GM19324 (cell line): ENCODE measurements at regions not wholly inside any gene's neighbourhood (a gene's known extent, or its start where the extent isn't known, plus 50 kb on each side); places are given as distances from the start of the nearest gene placed in this dataset.

Source experiments
- ATAC-seq: cut with Tn5 transposase; IDR thresholded peaks from one replicate; pipeline ENCODE4 v1.9.1; 2021; ENCODE audit warnings: mild to moderate bottlenecking, moderate library complexity; ENCODE audit not compliant: unreplicated experiment, low FRiP score

DNA sequence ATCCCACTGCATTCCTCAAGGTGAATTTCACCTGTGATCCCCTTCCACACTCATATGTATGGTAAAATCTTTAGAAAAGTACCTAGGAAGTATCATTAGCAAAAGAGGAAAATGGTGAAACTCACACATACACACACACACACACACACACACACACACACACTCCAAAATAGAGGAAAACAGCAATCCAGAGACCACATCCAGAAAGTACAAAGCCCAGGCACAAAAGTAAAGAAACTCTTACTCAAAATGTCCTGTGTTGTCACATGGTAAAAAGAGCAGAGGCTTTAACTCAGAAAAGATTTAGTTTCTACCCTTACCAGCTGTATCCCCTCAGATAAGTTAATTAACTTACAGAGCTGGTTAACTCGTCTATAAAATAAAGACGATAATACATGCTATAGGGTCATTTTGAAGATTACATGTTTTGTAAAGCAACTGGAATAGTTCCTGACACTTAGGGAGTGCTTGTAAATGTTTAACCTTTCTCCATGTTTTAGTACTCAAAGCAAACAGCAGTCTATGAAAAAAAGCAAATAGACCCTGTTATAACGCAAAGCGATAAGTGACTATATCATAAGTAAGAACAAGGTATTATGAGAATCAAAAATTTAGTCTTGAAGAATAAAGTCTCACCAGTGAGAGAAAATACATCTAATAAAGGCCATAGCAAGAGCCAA, 360.0 kb upstream of the LRATD1 start:
- no peak for ATAC-seq

DNA sequence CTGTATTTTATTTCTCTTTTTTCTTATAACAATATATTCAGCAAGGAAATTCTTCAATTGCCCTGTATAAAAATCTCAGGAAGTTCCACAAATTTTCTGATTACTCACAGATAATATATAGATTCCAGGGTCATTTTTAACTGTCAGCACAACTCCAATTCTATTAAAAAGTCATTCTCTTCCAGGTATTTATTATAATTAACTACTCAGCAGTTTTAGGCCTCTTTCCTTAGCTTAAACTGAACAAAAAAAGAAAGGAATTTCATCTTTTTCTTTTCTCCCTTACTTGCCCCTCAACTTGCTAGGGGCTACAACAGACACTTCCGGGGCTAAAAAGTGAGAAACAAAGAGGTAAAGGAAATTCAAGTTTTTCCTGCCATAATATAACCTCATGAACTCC, 358.9 kb upstream of the LRATD1 start:
- ATAC-seq: no peak

DNA sequence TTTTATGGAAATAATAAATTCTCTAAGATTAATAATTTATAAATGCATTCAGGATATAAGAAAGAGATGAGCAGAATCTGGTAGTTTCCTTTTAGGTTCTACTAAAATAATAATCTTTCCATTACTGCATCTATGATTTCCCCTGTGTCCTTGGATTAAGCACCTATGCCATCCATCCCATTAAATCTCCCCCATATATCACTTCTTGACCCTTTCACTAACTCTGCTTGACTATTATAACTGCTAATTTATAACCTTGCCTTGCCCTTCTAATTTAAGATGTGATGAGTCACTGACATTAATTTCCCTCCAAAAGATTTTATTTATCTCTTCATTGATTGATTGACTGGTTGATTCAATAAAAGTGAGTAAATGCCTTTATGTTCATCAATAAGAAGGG, 348.3 kb upstream of the LRATD1 start:
- ATAC-seq: no peak

DNA sequence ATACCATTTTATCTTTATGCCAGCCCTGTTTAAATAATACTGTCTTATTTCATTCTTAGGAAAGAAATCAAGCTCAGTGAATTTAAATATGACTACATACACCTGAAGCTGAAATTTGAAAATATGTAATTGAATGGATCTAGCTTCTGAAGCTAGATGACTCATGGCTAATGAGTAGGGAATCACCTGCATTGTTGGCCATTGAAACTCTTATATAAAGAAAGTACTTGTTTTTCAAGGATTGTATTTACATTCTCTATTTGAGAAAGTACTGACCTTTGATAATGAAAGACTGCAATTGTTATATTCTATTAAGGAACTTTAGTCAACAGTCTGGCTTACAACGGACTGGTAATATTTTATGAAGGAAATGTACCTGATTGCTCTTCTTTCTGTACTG, 346.7 kb upstream of the LRATD1 start:
- ATAC-seq: no peak

DNA sequence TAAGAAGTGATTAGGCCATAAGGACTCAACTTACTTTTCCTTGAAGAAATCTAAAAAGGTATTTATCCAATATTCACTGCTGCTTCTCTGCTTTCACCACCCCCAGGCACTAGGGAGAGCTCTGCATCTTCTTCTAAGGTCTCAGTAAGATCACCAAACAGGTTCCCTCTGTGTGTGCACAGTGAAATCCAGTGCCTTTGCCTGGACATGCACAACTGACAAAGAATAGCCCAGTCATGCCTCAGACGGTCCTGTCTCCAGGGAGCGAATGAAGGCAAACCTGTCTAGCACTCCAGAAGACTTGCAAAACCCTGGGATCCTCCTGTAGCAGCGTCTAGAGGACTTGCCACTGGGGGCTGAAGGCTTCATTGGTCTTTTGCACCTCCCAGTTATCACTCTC, 344.5 kb upstream of the LRATD1 start:
- ATAC-seq: no peak

DNA sequence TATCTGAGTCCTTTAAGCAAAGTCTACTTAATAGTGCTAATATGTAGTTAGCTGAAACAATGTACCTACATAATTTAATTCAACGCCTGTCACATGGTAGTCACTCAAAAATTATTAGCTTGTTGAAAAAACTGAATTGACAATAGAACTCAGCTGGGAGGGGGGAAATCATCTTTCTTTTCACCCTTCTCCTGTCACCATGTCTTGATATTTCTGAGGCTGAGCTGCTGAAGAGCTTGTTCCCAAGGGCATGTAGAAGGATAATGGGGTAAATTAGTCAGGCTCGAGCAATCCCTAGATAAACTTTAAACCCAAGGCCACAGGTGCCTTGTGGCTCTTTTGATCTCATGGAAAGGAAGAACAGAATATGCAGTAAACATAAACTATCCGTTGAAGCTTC, 339.6 kb upstream of the LRATD1 start:
- ATAC-seq: no peak

DNA sequence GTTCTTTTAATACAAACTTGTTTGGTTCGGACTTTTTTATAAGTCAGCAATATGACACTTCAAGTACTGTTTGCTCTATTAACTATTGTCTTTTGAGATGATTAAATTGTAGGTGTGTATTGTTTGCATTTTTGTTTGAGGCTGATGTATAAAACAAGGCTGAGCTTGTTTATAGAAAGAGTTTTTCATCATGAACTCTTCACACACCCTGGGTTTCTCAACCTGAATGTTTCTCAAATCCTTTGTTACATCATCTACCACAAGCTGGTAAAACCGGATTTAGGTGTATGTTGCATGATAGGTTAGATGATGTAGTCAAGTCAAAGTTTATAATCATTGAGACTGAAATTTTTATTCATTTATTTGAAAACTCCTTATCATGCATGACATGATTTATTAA, 335.2 kb upstream of the LRATD1 start:
- no peak for ATAC-seq

DNA sequence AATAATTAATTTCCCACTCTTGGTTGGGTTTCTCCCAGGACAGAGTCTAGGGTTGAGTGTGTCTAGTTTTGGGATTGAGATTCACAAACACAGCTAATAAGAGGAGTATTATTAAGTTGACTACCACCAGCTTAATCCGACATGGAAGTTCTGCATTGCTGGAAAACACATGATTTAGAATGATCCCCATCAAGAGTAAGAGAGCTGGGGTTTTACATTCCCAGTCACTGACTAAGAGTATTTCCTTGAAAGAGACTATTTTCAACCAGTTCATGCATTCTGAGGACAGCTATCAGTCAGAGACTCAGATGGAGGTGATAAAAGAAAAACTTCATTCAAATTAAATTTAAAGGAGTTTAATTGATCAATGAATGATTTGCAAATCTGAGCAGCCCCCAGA, 334.6 kb upstream of the LRATD1 start:
- no peak for ATAC-seq

DNA sequence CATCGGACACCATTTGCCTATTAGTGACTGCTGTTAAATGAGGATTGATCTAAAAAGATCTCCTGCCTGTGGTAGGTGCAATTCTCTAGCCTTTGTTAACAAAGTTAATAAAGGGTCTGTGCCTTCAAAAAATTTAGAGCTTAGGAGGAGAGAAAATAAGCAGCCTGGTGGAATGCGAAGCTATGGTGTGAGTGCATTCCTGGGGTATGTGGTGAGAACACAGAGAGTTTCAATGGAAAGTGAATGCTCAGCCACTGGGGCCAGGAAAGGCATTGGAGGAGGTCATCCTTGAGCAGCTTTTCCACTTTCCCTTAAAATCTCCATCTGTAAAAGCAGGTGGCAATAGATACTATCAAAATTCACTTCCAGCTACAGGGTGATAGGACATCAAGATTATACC, 331.2 kb upstream of the LRATD1 start:
- no peak for ATAC-seq

DNA sequence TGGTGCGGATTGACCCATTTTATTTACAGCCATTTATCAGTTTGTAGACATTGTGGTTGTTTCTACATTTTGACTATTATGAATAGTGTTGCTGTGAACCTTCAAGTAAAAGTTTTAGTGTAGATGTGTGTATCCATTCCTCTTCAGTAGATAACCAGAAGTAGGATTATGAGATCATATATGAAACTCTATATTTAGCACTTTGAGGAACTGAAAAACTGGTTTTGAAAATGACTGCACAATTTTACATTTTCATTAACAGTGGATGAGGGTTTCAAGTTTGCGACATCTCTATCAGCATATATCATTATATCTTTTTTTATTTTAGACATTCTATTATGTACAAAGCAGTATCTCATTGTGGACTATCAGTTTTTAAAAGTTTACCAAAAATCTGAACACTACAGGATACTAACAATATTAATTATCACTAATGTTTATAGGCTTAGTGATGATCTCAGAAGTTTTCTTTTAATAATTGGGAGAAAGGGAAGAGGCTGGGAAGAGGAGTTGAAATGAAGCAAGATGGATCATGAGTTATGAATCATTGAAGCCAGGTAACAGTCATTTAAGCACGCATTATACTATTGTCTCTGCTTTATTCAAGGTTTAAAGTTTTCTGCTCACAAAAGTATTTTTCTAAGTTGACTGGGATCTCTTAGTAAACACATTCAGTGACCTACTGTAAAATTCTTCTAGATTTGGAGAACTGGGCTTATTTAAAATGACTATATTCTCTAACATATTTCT, 329.0 kb upstream of the LRATD1 start:
- ATAC-seq: no peak

DNA sequence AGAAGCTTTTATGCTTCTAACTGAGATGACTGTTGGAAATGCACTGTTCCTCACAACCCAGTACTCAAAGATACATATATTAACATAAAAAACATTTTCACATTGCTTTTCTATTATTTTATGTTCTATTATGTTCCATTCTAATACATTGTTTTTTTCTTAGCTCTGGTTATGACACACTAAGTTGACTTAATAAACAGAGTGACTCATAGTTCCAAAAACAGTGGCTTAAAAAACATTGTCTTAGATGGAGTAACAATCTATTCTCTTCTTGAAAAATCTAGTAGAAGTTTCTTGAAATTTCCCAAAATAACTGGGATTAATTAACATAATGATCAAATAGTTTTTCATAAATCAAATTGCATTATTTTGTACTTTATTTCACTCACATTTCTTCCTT, 328.2 kb upstream of the LRATD1 start:
- no peak for ATAC-seq

DNA sequence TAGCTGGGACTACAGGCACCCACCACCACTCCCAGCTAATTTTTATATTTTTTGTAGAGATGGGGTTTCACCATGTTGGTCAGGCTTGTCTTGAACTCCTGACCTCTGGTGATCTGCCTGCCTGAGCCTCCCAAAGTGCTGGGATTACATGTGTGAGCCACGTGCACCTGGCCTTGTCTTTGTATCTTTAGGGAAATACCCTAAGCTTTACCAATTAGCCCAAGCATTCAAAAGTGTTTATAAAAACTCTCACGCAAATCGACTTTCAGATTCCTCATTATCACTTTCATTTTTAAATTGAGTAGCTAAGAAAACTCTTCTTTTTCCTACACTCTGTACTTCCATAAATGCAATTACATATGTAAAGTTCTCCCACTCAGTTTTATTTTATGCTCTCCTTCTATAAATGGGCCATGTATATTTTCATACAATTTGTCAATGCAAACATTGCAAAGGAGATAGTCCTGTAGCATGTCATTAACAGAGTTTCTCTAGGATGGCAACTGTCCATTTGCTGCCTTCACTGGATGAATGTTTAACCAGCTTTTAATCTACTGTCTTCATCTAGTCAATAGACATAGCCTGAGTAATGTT, 326.2 kb upstream of the LRATD1 start:
- no peak for ATAC-seq

DNA sequence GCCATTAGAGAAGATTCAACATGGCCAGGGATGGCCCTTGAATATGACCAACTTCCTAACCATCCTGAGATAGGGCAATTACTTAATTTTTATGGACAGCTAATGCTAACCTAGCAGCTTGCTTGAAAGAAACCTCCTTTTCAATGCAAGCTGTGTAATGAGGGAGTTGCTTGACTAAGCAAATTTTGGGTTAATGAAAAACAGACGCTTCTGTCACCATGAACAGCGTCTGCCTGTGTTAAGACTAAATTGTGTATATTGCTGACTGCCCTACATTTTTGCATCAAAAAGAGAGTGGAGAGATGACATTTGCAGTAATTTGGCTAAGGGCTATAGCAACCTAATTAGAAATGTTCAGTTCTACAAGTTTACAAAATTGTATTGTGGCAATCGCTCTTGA, 319.2 kb upstream of the LRATD1 start:
- no peak for ATAC-seq

DNA sequence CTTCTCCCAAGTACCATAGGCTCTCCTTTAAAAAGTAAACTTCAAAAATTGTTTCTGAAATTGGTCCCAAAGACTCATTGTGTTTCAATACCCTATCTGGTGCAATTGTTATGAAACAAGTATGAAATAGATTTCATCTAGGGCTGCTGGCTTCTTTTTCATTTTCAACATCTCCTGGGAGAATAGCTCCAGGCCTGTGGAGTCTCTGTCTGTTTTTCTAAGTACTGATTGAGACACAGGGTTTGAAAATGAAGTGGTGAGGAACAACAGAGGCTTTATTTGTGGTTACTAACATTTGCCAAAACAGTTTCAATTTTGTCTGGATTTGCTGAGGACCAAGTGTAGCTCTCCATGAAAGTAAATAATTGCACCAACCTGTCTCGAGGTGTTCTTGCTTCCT, 315.9 kb upstream of the LRATD1 start:
- ATAC-seq: no peak

DNA sequence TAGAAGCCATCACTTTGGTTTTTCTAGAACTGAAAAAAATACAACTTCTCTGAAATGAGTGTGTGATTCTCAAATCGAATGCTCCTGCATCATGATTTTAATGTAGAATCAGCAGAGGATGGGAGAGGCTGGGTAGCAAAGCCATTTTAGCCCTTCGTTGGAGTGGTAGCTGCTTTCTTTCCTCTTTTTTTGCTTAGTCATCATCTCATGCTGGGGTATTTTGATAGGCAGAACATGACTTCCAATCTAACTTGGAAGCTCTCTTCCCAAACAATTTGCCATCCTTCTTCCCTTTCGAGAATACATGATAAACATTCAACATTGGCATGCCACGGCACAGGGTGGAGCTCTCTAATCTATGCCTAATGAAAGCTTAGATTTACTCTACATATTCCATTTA, 311.2 kb upstream of the LRATD1 start:
- no peak for ATAC-seq

DNA sequence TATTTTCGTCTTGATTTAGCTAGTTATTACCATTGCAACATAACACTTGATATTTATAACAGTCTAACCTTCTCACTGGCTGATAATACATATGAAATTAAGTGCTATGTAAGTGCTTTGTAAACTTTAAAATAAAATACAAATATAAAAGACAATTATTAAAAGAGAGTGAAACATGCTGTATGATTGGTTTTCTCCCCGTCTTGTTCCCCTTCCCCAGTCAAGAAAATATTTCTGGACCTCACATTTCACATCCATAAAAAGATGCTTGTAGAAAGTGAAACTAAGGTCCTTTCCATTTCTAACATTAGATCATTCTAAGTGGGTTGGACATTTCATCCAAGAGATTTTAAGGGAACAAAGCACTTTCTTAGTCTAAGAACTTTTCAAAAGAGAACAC, 310.2 kb upstream of the LRATD1 start:
- ATAC-seq: no peak

DNA sequence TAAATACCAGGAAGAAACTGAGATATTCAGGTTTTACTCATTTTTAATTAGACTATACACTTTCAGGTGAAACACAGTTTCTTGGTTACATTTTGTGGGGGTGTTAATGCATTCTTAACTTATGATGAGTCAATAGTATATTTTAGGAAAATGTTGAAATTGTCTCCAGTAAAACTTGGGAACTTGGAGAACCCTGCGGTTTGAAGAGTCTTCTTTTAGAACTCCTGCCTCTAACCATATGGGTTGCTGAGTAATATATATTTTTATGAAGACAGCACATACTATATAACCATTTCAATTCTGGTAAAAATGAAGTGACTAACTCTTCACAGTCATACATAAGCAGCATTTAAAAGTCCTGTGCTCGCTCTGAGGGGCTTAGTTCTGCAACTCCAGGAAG, 308.2 kb upstream of the LRATD1 start:
- no peak for ATAC-seq

DNA sequence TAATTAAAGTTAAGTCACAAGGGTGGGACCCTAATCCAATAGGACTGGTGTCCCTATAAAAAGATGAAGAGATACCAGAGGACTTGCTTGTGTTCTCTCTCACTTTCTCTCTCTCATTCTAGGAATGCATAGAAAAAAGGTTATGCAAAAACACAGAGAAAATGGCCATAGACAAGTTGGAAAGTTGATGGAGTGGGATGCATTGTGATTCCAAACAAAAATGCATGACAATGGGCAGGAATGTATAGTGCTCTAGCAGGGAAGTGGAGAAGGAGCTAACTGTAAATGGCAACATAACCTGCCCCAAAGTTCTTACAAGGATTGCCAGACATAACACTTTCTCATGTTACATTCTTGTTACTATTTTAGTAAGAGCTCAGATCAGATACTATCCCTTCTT, 301.6 kb upstream of the LRATD1 start:
- no peak for ATAC-seq

DNA sequence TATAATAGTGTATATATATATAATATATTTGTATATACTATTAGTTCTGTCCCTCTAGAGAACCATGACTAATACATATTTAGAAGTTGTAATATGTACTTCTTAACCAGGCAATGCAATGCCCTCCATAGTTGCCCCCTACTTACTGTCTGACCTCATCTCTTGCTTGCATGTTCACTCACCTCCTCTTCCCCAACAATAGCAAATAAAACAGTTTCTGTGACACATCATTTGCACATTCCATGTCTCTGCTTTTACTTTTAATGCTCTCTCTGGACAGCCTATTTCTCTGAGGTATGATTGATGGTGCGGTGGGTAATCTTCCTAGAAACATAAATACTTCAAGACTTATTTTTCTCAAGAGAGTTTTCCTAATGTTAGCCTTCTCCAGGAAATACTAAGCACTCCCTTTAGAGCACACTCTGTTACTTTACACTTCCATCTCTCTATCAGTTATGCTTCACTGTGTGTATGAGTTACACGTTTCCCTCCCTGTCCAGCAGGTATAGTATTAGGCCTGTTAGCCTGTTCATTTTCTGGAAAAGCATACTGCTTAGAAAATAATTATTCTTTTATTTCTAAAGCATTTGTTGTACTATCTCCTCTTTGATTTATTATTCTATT, 295.6 kb upstream of the LRATD1 start:
- ATAC-seq: no peak

DNA sequence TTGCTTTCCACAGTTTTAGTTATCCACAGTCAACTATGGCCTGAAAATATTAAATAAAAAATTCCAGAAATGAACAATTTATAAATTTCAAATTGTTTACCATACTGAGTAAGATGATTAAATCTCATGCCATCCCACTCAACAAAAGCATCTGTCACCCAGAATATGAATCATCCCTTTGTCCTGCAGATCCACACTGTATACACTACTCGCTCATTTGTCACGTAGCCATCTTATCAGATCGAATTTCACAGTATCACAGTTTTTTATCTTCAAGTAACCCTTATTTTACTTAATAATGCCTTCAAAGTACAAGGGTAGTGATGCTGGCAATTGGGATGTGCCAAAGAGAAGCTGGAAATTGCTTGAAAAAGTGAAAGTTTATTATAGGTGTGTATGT, 291.8 kb upstream of the LRATD1 start:
- no peak for ATAC-seq

DNA sequence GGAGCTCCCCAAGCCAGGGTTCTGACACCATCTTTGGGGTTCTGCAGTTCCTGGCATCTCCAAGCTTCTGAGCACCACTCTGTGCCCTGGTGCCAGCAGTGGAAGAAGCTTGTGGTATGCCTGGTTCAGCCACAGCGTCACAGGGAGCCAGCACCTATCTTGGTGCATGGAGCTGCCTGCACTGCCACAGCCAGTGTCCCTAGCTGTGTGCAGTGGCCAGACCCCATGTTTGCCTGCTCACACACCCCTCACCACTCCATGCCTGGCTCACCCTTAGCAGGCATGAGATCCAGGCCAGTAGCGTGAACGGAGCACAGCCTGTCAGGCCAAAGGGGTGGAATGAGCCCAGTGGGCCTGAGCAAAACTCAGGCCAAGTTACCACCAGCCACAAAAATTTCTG, 290.2 kb upstream of the LRATD1 start:
- ATAC-seq: no peak

DNA sequence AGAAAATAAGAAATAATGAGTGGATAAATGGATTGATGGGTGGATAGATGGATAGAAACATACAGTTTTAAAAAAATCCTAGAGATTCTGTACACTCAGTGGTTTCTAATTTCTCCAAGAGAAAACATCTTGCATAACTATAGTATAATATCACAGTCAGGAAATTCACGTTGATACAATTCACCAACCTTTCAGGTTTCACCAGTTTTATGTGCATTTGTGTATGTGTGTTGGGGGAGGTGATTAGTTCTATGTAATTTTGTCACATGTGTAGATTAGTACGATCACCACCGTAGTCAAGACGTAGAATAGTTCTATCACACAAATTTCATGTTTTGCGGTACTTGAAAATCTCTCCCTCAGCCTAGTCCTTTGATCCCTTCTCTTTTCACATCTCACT, 288.2 kb upstream of the LRATD1 start:
- no peak for ATAC-seq
